GM04503 (cell line): ENCODE measurements at regions not wholly inside any gene's neighbourhood (a gene's known extent, or its start where the extent isn't known, plus 50 kb on each side); places are given as distances from the start of the nearest gene placed in this dataset.

ENCODE experiments used
- DNase-seq: peaks from one replicate; pipeline ENCODE4 v3.0.0-alpha.2; 2012; ENCODE audit warnings: low read depth

- DNase-seq = no peak
These were observed 159.5 kb upstream of the CNTN6 start for GRCh38 chr3:933326-933725.

DNA sequence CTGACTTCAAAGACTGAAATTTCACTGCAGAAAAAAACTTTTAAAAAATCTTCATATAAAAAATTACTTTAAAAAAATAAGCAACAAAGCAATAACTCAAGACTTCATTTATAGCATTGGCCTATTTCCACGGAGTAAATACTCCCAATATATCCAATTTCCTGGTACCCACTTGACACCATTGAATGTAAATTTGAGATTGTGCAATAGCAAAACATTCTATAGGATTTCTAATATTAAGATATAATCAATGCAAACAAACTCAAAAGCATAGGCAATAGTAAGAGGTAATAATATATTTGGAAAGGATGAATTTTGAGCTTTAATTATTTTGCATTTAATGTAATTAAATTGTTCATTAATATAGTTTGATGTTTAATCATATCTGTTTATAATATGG, 148.0 kb upstream of the CNTN6 start:
- DNase-seq = no peak

DNA sequence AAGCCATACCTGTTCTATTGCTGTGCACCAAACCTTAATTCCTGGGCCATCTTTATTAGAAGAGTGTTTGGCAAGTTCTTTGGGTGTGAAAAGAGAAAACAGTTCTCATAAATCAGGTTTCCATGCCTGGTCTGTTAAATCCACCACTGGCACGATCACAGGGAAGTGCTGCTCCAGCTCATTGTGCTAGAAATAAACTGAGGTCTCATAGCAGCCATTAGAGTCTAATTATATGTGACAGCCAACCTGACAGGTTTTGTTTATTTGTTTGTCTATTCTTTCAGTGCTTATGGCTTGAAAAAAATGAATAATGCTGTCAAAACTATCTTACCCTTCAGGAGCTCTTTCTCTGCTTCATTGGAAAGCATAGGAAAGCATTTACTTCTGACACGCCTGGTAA, 147.1 kb upstream of the CNTN6 start:
- no peak for DNase-seq

DNA sequence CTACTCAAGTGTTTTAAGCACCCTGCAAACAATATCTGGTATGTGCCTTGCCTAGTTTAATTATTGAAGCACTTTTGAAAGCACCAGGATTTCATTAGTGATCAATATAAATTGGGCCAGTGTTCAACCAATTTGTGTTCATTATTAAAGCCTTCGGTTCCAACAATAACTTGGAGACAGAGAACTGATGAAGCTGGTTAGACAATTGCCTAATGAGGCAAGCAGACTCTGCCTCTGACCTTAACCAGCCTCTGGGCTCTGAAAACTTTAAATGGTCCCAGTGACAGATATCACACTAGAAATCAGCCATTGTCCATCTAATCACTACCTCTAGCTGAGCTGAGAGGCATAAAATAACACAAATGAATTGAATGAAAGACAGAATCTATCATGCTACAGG, 139.9 kb upstream of the CNTN6 start:
- no peak for DNase-seq

- DNase-seq = no peak
These were observed 129.6 kb upstream of the CNTN6 start for GRCh38 chr3:963255-963654.

- no peak for DNase-seq
These were observed 129.1 kb upstream of the CNTN6 start for GRCh38 chr3:963755-964154.

- DNase-seq = no peak
These were observed 127.0 kb upstream of the CNTN6 start for GRCh38 chr3:965826-966225.

DNA sequence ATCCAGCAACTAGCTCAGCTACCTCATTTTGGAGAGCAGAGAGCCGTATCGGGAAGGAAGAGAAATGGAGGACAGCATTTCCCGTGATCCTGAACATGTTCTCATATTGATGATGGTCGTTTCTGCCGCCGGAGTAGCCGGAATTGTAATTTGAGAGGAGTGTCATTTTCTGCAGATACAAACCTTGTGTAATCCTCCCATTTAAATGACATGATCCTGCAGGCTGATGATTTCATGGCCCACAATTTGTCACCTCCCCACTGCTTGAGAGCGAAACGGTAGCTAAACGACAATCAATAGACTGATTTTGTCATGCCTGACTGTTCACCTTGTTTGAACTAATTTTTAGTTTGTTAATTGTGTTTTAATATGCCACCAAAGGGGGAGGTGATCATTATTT, 126.5 kb upstream of the CNTN6 start:
- no peak for DNase-seq

- DNase-seq = no peak
These were observed 119.5 kb upstream of the CNTN6 start for GRCh38 chr3:973340-973739.

DNA sequence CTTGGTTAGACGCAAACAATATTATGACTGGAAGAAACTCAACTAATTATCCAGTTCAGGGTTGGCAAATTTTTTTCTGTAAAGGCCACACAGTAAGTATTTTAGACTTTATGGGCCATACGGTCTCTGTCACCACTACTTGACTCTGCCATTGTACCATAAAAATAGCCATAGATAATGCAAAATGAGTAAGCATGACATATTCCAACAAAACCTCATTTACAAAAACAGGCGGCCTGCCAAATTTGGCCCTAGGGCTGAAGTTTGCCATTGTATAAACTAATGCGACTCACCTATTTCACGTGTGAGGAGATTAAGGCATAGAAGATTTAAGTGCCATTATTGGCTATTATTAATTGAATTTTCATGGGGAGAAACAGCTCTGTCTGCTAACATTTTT, 116.8 kb upstream of the CNTN6 start:
- no peak for DNase-seq

DNA sequence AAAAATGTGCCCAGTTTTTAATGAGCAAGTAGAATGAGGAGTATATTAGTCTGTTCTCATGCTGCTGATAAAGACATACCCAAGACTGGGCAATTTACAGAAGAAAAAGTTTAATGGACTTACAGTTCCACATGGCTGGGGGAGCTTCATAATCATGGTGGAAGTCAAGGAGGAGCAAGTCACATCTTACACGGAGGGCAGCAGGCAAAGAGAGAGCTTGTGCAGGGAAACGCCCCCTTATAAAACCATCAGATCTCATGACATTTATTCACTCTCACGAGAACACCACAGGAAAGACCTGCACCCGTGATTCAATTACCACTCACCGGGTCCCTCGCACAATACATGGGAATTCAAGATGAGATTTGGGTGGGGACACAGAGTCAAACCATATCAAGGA, 111.7 kb upstream of the CNTN6 start:
- no peak for DNase-seq

- DNase-seq = no peak
These were observed 104.0 kb upstream of the CNTN6 start for GRCh38 chr3:988785-989184.

- no peak for DNase-seq
These were observed 100.0 kb upstream of the CNTN6 start for GRCh38 chr3:992871-993270.

DNA sequence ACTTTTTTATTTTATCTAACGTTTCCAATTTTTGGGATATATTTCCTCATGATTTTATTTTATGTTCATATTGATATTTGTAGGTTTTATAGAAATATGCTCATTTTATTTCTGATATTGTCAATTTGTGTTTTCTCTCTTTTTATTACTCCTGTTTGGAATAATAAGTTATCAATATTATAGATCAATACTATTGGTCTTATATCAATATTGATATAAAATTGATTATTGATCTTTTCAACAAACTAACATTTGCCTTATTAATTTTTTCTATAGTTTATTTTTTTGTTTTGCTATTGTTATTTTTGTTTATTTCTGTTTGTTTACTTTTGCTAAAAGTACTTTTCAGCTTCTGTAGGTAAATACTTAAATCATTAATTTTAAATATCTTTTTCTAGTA, 90.8 kb upstream of the CNTN6 start:
- no peak for DNase-seq

DNA sequence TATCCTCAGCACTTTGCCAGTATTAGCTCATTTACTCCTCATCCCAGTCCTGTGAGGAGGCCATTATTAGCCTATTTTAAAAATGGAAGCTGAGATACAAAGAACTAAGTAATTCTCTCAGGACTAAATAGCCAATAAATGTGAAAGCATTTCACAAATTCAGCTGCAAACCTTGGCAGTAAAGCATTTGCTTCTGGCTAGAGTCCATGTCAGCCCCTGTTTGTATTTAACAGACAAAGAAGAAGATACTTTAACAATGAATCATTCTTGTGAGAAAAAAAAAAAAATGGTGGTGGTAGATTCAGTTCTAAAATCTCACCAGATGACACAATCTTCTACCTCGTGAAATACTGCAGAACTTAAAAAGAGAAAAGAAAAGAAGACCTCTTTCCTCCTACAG, 85.0 kb upstream of the CNTN6 start:
- no peak for DNase-seq

GRCh38 chr3:1010228-1010627, 82.6 kb upstream of the CNTN6 start:
- DNase-seq = no peak

DNA sequence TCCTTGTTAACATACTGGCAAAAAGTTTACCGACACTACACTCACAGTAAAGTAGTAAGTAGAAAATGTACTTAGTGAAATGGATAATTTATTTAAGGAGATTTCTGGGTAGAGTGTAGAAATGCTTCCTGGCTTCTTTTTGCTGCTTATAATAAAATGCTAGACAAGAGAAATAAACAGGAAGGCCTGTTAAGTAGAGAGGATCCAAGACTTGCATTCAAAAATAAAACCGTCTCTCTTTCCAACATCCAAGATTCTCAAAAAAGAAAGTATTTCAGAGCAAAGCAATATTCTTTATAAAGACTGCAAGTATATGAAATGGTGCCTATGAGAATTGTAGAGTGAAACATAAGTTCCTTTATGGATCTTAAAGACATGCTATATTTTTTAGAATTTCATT, 77.0 kb upstream of the CNTN6 start:
- no peak for DNase-seq

DNA sequence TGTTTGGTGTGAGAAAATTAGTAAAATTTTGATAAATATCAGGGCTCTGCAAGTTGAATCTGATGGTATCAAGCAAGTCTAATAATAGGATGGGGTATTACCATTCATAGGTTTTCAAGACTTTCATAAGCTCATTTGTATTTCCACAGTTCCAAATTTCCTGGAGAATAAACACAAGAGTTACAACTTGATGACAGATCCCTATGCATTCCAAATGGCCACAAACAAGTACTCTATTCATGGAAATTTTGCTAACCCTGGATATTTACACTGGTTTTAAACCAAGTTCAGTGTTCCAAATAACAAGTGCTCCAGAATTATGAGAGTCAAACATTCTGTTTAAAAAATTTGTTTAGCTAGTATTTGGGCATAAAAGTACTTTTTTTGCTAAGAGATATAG, 75.0 kb upstream of the CNTN6 start:
- DNase-seq = no peak

- DNase-seq = no peak
These were observed 73.7 kb upstream of the CNTN6 start for GRCh38 chr3:1019157-1019556.

DNA sequence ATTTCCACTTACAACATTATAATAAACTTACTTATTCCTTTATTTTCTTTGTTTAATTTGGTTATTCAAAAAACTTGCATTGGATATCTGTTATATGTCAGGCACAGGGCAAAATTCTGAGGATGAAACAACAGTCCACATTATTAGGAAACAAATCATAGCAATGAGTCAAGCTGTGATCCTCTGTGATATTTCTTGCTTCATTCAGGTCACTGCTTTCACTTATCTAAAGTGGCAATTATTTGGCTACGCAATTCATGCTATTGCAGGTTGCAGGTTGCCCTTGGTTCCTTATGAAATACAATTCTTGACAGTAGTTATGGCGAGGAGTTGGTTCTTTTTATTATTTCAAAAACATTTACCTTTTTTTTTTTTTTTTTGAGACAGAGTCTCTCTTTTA, 66.4 kb upstream of the CNTN6 start:
- DNase-seq = no peak

DNA sequence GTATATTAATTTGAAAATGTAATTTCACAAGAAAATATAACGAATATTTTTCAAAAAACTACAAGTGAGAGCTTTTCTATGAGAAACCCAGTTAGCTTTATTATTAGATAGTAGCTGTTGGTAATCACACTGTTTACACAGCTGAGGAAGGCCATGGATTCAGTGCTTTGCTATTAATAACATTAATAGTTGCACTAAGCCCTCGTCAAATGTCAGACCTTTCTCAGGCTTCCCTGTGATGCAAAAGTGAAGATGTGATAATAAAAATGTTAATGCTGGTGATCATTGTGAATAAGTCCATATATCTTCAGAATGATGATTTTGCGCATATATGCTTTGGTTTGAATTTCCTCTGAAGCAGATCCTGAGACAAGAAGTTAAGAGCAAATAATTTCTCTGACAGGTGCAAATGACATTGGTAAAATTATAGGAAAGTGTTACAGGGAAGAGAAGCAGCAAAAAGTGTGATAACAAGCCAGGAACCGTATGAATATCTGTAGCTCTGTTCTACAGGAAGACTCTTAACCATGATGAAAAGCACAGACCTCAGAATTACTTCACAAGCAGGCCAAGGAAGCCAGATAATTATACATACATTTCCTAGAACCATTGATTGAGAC, 56.5 kb upstream of the CNTN6 start:
- no peak for DNase-seq

DNA sequence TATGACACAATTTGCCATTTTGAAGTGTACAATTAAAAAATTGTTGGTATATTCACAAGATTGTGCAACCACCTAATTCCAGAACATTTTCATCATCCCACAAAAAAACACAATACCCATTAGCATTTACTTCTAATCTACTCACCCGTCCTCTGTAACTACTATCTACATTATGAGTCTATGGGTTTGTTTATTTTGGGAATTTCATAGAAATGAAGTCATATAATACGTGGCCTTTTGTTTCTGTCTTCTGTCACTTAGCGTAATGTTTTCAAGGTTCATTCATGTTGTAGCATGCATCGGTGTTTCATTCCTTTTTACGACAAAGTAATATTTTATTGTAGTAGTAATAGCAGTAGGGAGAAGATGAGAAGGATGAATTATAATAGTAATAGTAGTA, 55.2 kb upstream of the CNTN6 start:
- DNase-seq = no peak
